BLaER1 treated with 17β-estradiol and CSF1 and Interleukin-3, amounts not matched to agents 10 nM and 100 nM (cell line): ENCODE measurements at regions not wholly inside any gene's neighbourhood (a gene's known extent, or its start where the extent isn't known, plus 50 kb on each side); places are given as distances from the start of the nearest gene placed in this dataset.
A peak's percentile ranks its signal among the peaks of the same experiment; 100 is the strongest.

ENCODE experiments used
- H3K27ac ChIP-seq, 11 experiments: shearing (Covaris generic); formaldehyde crosslinking; 2 replicates each; pipeline ENCODE4 v1.8.1; 2022
- H3K27me3 ChIP-seq, 11 experiments: shearing (Covaris generic); formaldehyde crosslinking; 2 replicates each; pipeline ENCODE4 v1.8.1; 2022
- H3K36me3 ChIP-seq, 11 experiments: shearing (Covaris generic); formaldehyde crosslinking; 2 replicates each; pipeline ENCODE4 v1.8.1; 2022
- H3K4me1 ChIP-seq, 10 experiments: shearing (Covaris generic); formaldehyde crosslinking; 2 replicates each; pipeline ENCODE4 v1.8.1; 2022
- H3K4me2 ChIP-seq, 11 experiments: shearing (Covaris generic); formaldehyde crosslinking; 2 replicates each; pipeline ENCODE4 v1.8.1; 2022
- H3K4me3 ChIP-seq, 10 experiments: shearing (Covaris generic); formaldehyde crosslinking; 2 replicates each; pipeline ENCODE4 v1.8.1; 2022
- H3K9ac ChIP-seq, 11 experiments: shearing (Covaris generic); formaldehyde crosslinking; 2 replicates each; pipeline ENCODE4 v1.8.1; 2022
- H3K9me3 ChIP-seq, 11 experiments: shearing (Covaris generic); formaldehyde crosslinking; replicated peaks in 1 of 11; 2 replicates each; pipeline ENCODE4 v1.8.1; 2022
- H4K20me1 ChIP-seq, 11 experiments: shearing (Covaris generic); formaldehyde crosslinking; 2 replicates each; pipeline ENCODE4 v1.8.1; 2022
- Cebpa-rat ChIP-seq, 11 experiments: shearing (Covaris generic); IDR thresholded peaks; 2 replicates each; pipeline ENCODE4 v1.8.1; 2022

- no peaks in the 10 kb centered on the region for H4K20me1 ChIP-seq
- no peaks in the 10 kb centered on the region for H3K4me1 ChIP-seq
- no peaks in the 10 kb centered on the region for H3K36me3 ChIP-seq
- H3K4me2 ChIP-seq = no peak overlapping the region
- peaks cover 0 to 12% (median 0%) of the 10 kb centered on the region in 11 experiments; a peak in 4 of 22 replicates for H3K9me3 ChIP-seq
- H3K27ac ChIP-seq = no peak overlapping the region
- TF ChIP-seq Cebpa-rat (IDR thresholded peaks at IDR 0.05) = no peak
- H3K9ac ChIP-seq = no peak overlapping the region
- H3K4me3 ChIP-seq = no peak overlapping the region
- no peaks in the 10 kb centered on the region for H3K27me3 ChIP-seq
Measured at GRCh38 chr7:131792311-131792710, 235.9 kb upstream of the PODXL start.

- Histone ChIP-seq H3K27me3 (no peaks in the 10 kb centered on the region), H3K9me3 (peaks cover 6 to 32% (median 10%) of the 10 kb centered on the region in 11 experiments; a peak in 17 of 22 replicates), H3K9ac (no peak overlapping the region), H3K4me2 (no peak overlapping the region), H3K4me1 (no peaks in the 10 kb centered on the region), H4K20me1 (no peaks in the 10 kb centered on the region), H3K4me3 (no peak overlapping the region), H3K36me3 (no peaks in the 10 kb centered on the region), H3K27ac (no peak overlapping the region)
- TF ChIP-seq Cebpa-rat (IDR thresholded peaks at IDR 0.05) = no peak
Measured at GRCh38 chr7:131787101-131787500, 230.7 kb upstream of the PODXL start.

GRCh38 chr7:131786204-131786603, 229.8 kb upstream of the PODXL start:
- no peak overlapping the region for H3K4me2 ChIP-seq
- H3K4me1 ChIP-seq = no peaks in the 10 kb centered on the region
- no peak overlapping the region for H3K9ac ChIP-seq
- H3K27ac ChIP-seq = no peak overlapping the region
- no peaks in the 10 kb centered on the region for H4K20me1 ChIP-seq
- H3K27me3 ChIP-seq = no peaks in the 10 kb centered on the region
- no peak overlapping the region for H3K4me3 ChIP-seq
- no peak for TF ChIP-seq Cebpa-rat (IDR thresholded peaks at IDR 0.05)
- H3K9me3 ChIP-seq = peaks cover 6 to 32% (median 10%) of the 10 kb centered on the region in 11 experiments; a peak in 17 of 22 replicates
- H3K36me3 ChIP-seq = no peaks in the 10 kb centered on the region

- no peaks in the 10 kb centered on the region for H3K4me1 ChIP-seq
- 0 out of 22 replicates have a peak, but pooled peaks cover 0 to 7% (median 0%) of the 10 kb centered on the region in 11 experiments for H3K9me3 ChIP-seq
- H3K4me2 ChIP-seq = no peak overlapping the region
- H3K4me3 ChIP-seq = no peak overlapping the region
- no peak overlapping the region for H3K9ac ChIP-seq
- H4K20me1 ChIP-seq = no peaks in the 10 kb centered on the region
- no peaks in the 10 kb centered on the region for H3K27me3 ChIP-seq
- H3K36me3 ChIP-seq = no peaks in the 10 kb centered on the region
- TF ChIP-seq Cebpa-rat (IDR thresholded peaks at IDR 0.05) = no peak
- no peak overlapping the region for H3K27ac ChIP-seq
Measured at GRCh38 chr7:131778601-131779000, 222.2 kb upstream of the PODXL start.

GRCh38 chr7:131774419-131775220, 218.2 kb upstream of the PODXL start:
- H3K36me3 ChIP-seq = no peaks in the 10 kb centered on the region
- 0 out of 22 replicates have a peak, but pooled peaks of 1 of the 11 experiments have one; percentile 8 for TF ChIP-seq Cebpa-rat (IDR thresholded peaks at IDR 0.05)
- no peak overlapping the region for H3K9ac ChIP-seq
- H3K4me2 ChIP-seq = no peak overlapping the region
- no peaks in the 10 kb centered on the region for H3K4me1 ChIP-seq
- H3K9me3 ChIP-seq = no peaks in the 10 kb centered on the region
- no peaks in the 10 kb centered on the region for H3K27me3 ChIP-seq
- no peak overlapping the region for H3K4me3 ChIP-seq
- no peak overlapping the region for H3K27ac ChIP-seq
- no peaks in the 10 kb centered on the region for H4K20me1 ChIP-seq

- H3K36me3 ChIP-seq = no peaks in the 10 kb centered on the region
- no peaks in the 10 kb centered on the region for H4K20me1 ChIP-seq
- peaks cover 0 to 6% (median 0%) of the 10 kb centered on the region in 10 experiments; a peak in 2 of 20 replicates for H3K4me1 ChIP-seq
- H3K27ac ChIP-seq = no peak overlapping the region
- H3K4me2 ChIP-seq = no peak overlapping the region
- no peaks in the 10 kb centered on the region for H3K9me3 ChIP-seq
- no peak for TF ChIP-seq Cebpa-rat (IDR thresholded peaks at IDR 0.05)
- H3K9ac ChIP-seq = no peak overlapping the region
- H3K27me3 ChIP-seq = no peaks in the 10 kb centered on the region
- H3K4me3 ChIP-seq = no peak overlapping the region
Measured at GRCh38 chr7:131773413-131773812, 217.0 kb upstream of the PODXL start.

- Histone ChIP-seq H3K27ac (no peak overlapping the region), H4K20me1 (no peaks in the 10 kb centered on the region), H3K4me1 (peaks cover 0 to 6% (median 0%) of the 10 kb centered on the region in 10 experiments; a peak in 2 of 20 replicates), H3K9me3 (no peaks in the 10 kb centered on the region), H3K27me3 (no peaks in the 10 kb centered on the region), H3K9ac (no peak overlapping the region), H3K4me3 (no peak overlapping the region), H3K4me2 (no peak overlapping the region), H3K36me3 (no peaks in the 10 kb centered on the region)
- TF ChIP-seq Cebpa-rat (IDR thresholded peaks at IDR 0.05) = no peak
Measured at GRCh38 chr7:131769241-131769640, 212.8 kb upstream of the PODXL start.

- H3K4me2 ChIP-seq = no peak overlapping the region
- H3K27ac ChIP-seq = no peak overlapping the region
- no peak overlapping the region for H3K4me3 ChIP-seq
- H4K20me1 ChIP-seq = no peaks in the 10 kb centered on the region
- H3K36me3 ChIP-seq = no peaks in the 10 kb centered on the region
- 0 out of 22 replicates have a peak, but pooled peaks cover 0 to 5% (median 0%) of the 10 kb centered on the region in 11 experiments for H3K9me3 ChIP-seq
- no peak for TF ChIP-seq Cebpa-rat (IDR thresholded peaks at IDR 0.05)
- no peaks in the 10 kb centered on the region for H3K27me3 ChIP-seq
- H3K9ac ChIP-seq = no peak overlapping the region
- H3K4me1 ChIP-seq = peaks cover 0 to 6% (median 0%) of the 10 kb centered on the region in 10 experiments; a peak in 2 of 20 replicates
Measured at GRCh38 chr7:131767591-131767990, 211.2 kb upstream of the PODXL start.

- no peak overlapping the region for H3K27ac ChIP-seq
- 0 out of 22 replicates have a peak, but pooled peaks cover 0 to 10% (median 0%) of the 10 kb centered on the region in 11 experiments for H3K9me3 ChIP-seq
- H3K27me3 ChIP-seq = no peaks in the 10 kb centered on the region
- no peak overlapping the region for H3K4me3 ChIP-seq
- no peak for TF ChIP-seq Cebpa-rat (IDR thresholded peaks at IDR 0.05)
- no peak overlapping the region for H3K9ac ChIP-seq
- H4K20me1 ChIP-seq = no peaks in the 10 kb centered on the region
- H3K36me3 ChIP-seq = no peaks in the 10 kb centered on the region
- peaks cover 0 to 6% (median 0%) of the 10 kb centered on the region in 10 experiments; a peak in 2 of 20 replicates for H3K4me1 ChIP-seq
- no peak overlapping the region for H3K4me2 ChIP-seq
Measured at GRCh38 chr7:131765575-131765974, 209.1 kb upstream of the PODXL start.
